ENCODE measurements at regions not wholly inside any gene's neighbourhood (a gene's known extent, or its start where the extent isn't known, plus 50 kb on each side); places are given as distances from the start of the nearest gene placed in this dataset.

DNA sequence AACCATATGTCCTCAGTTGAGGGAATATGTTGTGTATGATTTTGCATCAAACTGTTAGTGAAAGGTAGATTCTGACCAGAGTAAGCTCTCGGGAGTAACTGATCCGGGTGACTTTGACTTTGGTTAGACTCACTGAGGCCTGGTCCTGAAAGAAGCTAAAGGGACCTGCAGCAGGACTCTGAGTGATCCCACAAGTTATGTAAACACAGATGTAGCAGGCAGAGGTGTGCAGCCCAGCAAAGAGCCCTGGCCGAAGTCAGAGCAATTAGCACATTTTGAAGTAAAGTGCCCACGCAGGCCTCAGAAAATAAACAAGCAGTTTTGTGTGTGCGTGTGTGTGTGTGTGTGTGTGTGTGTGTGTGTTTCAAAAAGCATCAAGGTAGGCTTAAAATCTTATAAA is 245.6 kb upstream of the FERD3L start:
- no peaks in the 10 kb centered on the region for H3K4me1 ChIP-seq (ENCODE audit: control insufficient read depth, extremely low read depth, insufficient read depth, low read length)
- H3K9ac ChIP-seq (ENCODE audit: control insufficient read depth, extremely low read depth, insufficient read depth, low read length): no peak overlapping the region
- no peaks in the 10 kb centered on the region for H3K36me3 ChIP-seq (ENCODE audit: control insufficient read depth in 2 of 2, extremely low read depth in 1 of 2, insufficient read depth in 2 of 2, low read length in 2 of 2)
- dilution Hi-C loops (cut with MboI; ENCODE audit: extremely low pct_ligation_motif_present, low sequenced_read_pairs): no loop called here
- no peak for TF ChIP-seq EZH2 (IDR thresholded peaks at IDR 0.05; ENCODE audit: low read length)
- TF ChIP-seq, protein P1, sequence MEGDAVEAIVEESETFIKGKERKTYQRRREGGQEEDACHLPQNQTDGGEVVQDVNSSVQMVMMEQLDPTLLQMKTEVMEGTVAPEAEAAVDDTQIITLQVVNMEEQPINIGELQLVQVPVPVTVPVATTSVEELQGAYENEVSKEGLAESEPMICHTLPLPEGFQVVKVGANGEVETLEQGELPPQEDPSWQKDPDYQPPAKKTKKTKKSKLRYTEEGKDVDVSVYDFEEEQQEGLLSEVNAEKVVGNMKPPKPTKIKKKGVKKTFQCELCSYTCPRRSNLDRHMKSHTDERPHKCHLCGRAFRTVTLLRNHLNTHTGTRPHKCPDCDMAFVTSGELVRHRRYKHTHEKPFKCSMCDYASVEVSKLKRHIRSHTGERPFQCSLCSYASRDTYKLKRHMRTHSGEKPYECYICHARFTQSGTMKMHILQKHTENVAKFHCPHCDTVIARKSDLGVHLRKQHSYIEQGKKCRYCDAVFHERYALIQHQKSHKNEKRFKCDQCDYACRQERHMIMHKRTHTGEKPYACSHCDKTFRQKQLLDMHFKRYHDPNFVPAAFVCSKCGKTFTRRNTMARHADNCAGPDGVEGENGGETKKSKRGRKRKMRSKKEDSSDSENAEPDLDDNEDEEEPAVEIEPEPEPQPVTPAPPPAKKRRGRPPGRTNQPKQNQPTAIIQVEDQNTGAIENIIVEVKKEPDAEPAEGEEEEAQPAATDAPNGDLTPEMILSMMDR (optimal IDR thresholded peaks at IDR 0.05 in 1 of 3, IDR thresholded peaks at IDR 0.05 in 1 of 3, conservative IDR thresholded peaks at IDR 0.05 in 1 of 3; ENCODE audit: extremely low read depth in 1 of 3, insufficient read depth in 2 of 3, low read length in 3 of 3): no peak
- no peaks in the 10 kb centered on the region for H3K27me3 ChIP-seq (ENCODE audit: control insufficient read depth, extremely low read depth, insufficient read depth, low read length)
- no peaks in the 10 kb centered on the region for H4K20me1 ChIP-seq (ENCODE audit: control insufficient read depth, extremely low read depth, insufficient read depth, low read length)
- H3K27ac ChIP-seq (ENCODE audit: control insufficient read depth, insufficient read depth, low read length): no peak overlapping the region
- no peaks in the 10 kb centered on the region for H3K79me2 ChIP-seq (ENCODE audit: control insufficient read depth, insufficient read depth, low read length)
- H3K4me3 ChIP-seq (ENCODE audit: control insufficient read depth in 2 of 3, extremely low read depth in 1 of 3, insufficient read depth in 2 of 3, low read depth in 1 of 3, low read length in 3 of 3): no peak overlapping the region
- DNase-seq (ENCODE audit: low read depth, low spot score) (no peak), FAIRE-seq (no peak)
- H2AFZ ChIP-seq (ENCODE audit: control insufficient read depth, low read length): no peak overlapping the region
- H3K4me2 ChIP-seq (ENCODE audit: control insufficient read depth, extremely low read depth, insufficient read depth, low read depth, low read length): no peak overlapping the region
- H3K9me3 ChIP-seq (ENCODE audit: control insufficient read depth, low read depth, low read length): no peaks in the 10 kb centered on the region
- H3K9me1 ChIP-seq (ENCODE audit: control insufficient read depth, extremely low read depth, insufficient read depth, low read length): no peaks in the 10 kb centered on the region

DNA sequence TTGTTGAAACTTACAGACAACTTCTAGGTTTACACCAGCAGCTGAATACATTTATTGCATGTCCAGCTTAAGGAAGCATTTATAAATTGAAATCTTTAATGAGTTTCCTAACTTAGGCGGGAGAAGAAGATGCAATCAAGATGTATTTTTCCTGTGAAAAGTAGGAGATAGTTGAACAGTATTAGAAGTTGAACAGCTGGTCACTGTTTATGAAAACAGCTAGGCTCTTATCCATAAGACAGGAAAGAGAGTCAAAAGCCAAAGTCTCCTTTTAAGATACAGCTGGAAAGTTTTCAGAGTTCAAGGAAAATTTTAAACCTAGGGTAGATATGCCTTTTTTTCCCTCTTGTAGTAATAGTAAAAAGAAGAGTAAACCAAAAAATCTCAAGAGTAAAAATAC is 236.1 kb upstream of the FERD3L start:
- Histone ChIP-seq H3K27me3 (ENCODE audit: control insufficient read depth, extremely low read depth, insufficient read depth, low read length) (no peaks in the 10 kb centered on the region), H3K27ac (ENCODE audit: control insufficient read depth, insufficient read depth, low read length) (no peak overlapping the region), H3K9me1 (ENCODE audit: control insufficient read depth, extremely low read depth, insufficient read depth, low read length) (no peaks in the 10 kb centered on the region), H3K4me2 (ENCODE audit: control insufficient read depth, extremely low read depth, insufficient read depth, low read depth, low read length) (no peak overlapping the region), H3K36me3 (ENCODE audit: control insufficient read depth in 2 of 2, extremely low read depth in 1 of 2, insufficient read depth in 2 of 2, low read length in 2 of 2) (no peaks in the 10 kb centered on the region), H2AFZ (ENCODE audit: control insufficient read depth, low read length) (no peak overlapping the region), H3K9me3 (ENCODE audit: control insufficient read depth, low read depth, low read length) (no peaks in the 10 kb centered on the region), H3K9ac (ENCODE audit: control insufficient read depth, extremely low read depth, insufficient read depth, low read length) (no peak overlapping the region), H3K4me1 (ENCODE audit: control insufficient read depth, extremely low read depth, insufficient read depth, low read length) (no peaks in the 10 kb centered on the region), H4K20me1 (ENCODE audit: control insufficient read depth, extremely low read depth, insufficient read depth, low read length) (no peaks in the 10 kb centered on the region), H3K4me3 (ENCODE audit: control insufficient read depth in 2 of 3, extremely low read depth in 1 of 3, insufficient read depth in 2 of 3, low read depth in 1 of 3, low read length in 3 of 3) (no peak overlapping the region), H3K79me2 (ENCODE audit: control insufficient read depth, insufficient read depth, low read length) (no peaks in the 10 kb centered on the region)
- DNase-seq (ENCODE audit: low read depth, low spot score) (no peak), FAIRE-seq (no peak)
- no peak for TF ChIP-seq EZH2 (IDR thresholded peaks at IDR 0.05; ENCODE audit: low read length)
- TF ChIP-seq, protein P1 (optimal IDR thresholded peaks at IDR 0.05 in 1 of 3, IDR thresholded peaks at IDR 0.05 in 1 of 3, conservative IDR thresholded peaks at IDR 0.05 in 1 of 3; ENCODE audit: extremely low read depth in 1 of 3, insufficient read depth in 2 of 3, low read length in 3 of 3): no peak
- dilution Hi-C loops (cut with MboI; ENCODE audit: extremely low pct_ligation_motif_present, low sequenced_read_pairs): no loop called here
